PC-3 (cell line): ENCODE measurements at regions not wholly inside any gene's neighbourhood (a gene's known extent, or its start where the extent isn't known, plus 50 kb on each side); places are given as distances from the start of the nearest gene placed in this dataset.

ENCODE experiments used
- ATAC-seq: fragments of 200-7000 bp; cut with Tn5 transposase; 2 replicates; pipeline ENCODE4 v1.9.1; 2020; ENCODE audit warnings: mild to moderate bottlenecking, moderate library complexity
- BruUV-seq: library from RNA; stranded (reverse); fragments of 400-500 nt; replicated peaks from 2 replicates; lab custom pipeline; 2021; lab: Mats Ljungman, UMichigan
- CTCF ChIA-PET: fragments of 300-600 bp; sonication (Branson Sonifier 250); formaldehyde crosslinking; loops from one replicate; lab custom pipeline; 2022; ENCODE audit warnings: antibody characterized with exemption; lab: Charles Lee
- POLR2A ChIA-PET: fragments of 300-600 bp; sonication (Branson Sonifier 250); formaldehyde crosslinking; loops from one replicate; lab custom pipeline; 2022; ENCODE audit warnings: antibody characterized with exemption; ENCODE audit not compliant: unreplicated experiment; lab: Charles Lee
- DNase-seq: peaks from one replicate; pipeline ENCODE4 v3.0.0-alpha.2; 2015
- H2AFZ ChIP-seq: fragments of 300-600 bp; sonication (generic); 2 replicates; pipeline ENCODE4 v1.6.0; 2016; ENCODE audit warnings: antibody characterized with exemption, low read length
- H3F3A ChIP-seq: fragments of 300-600 bp; sonication (generic); one replicate; pipeline ENCODE4 v1.6.0; 2017; ENCODE audit warnings: antibody characterized with exemption, low read length, control low read depth, mild to moderate bottlenecking; ENCODE audit not compliant: unreplicated experiment
- H3K27ac ChIP-seq: fragments of 300-600 bp; sonication (generic); 2 replicates; pipeline ENCODE4 v1.5.1; 2016; ENCODE audit warnings: mild to moderate bottlenecking, low read length
- H3K27me3 ChIP-seq: fragments of 300-600 bp; sonication (generic); 2 replicates; pipeline ENCODE4 v1.6.1; 2016; ENCODE audit warnings: low read length, mixed read lengths
- H3K36me3 ChIP-seq: fragments of 300-600 bp; sonication (generic); 2 replicates; pipeline ENCODE4 v1.6.1; 2016; ENCODE audit warnings: low read depth, mixed run types, low read length, mixed read lengths
- H3K4me1 ChIP-seq: fragments of 300-600 bp; sonication (generic); 2 replicates; pipeline ENCODE4 v1.5.1; 2016; ENCODE audit warnings: low read length; ENCODE audit not compliant: insufficient read depth
- H3K4me2 ChIP-seq: fragments of 300-600 bp; sonication (generic); 2 replicates; pipeline ENCODE4 v1.6.0; 2016; ENCODE audit warnings: low read length
- H3K4me3 ChIP-seq: fragments of 300-600 bp; sonication (generic); 2 replicates; pipeline ENCODE4 v1.5.1; 2016; ENCODE audit warnings: mild to moderate bottlenecking, low read length, mixed read lengths
- H3K79me2 ChIP-seq: fragments of 300-600 bp; sonication (generic); 2 replicates; pipeline ENCODE4 v1.6.1; 2017; ENCODE audit warnings: low read length, mixed read lengths
- H3K9ac ChIP-seq: fragments of 300-600 bp; sonication (generic); 2 replicates; pipeline ENCODE4 v1.6.0; 2016; ENCODE audit warnings: mild to moderate bottlenecking, low read length
- H3K9me2 ChIP-seq: fragments of 300-600 bp; sonication (generic); replicated peaks from 2 replicates; pipeline ENCODE4 v1.6.1; 2016; ENCODE audit warnings: mixed run types, low read length, mixed read lengths
- H3K9me3 ChIP-seq: fragments of 300-600 bp; sonication (generic); 2 replicates; pipeline ENCODE4 v1.6.1; 2016; ENCODE audit warnings: low read length, mixed read lengths
- H4K20me1 ChIP-seq: fragments of 300-600 bp; sonication (generic); 2 replicates; pipeline ENCODE4 v1.6.1; 2016; ENCODE audit warnings: low read length, mixed read lengths
- CTCF ChIP-seq: fragments of 300-600 bp; sonication (generic); conservative IDR thresholded peaks from 2 replicates; pipeline ENCODE4 v1.5.1; 2017; ENCODE audit warnings: antibody characterized with exemption, low read depth, mild to moderate bottlenecking, low read length
- EZH2 ChIP-seq: fragments of 300-600 bp; sonication (generic); IDR thresholded peaks from one replicate; pipeline ENCODE4 v1.6.1; 2017; ENCODE audit warnings: antibody characterized with exemption, mild to moderate bottlenecking, low read length; ENCODE audit not compliant: unreplicated experiment
- EZH2phosphoT487 ChIP-seq: fragments of 300-600 bp; sonication (generic); IDR thresholded peaks from 2 replicates; pipeline ENCODE4 v1.6.1; 2018; ENCODE audit warnings: mild to moderate bottlenecking, antibody characterized with exemption, low read length, borderline replicate concordance
- intact Hi-C: fragments of 100-400 bp; cut with micrococcal nuclease; formaldehyde crosslinking; loops from 2 replicates; pipeline ENCODE4 v1.9.0; 2023

DNA sequence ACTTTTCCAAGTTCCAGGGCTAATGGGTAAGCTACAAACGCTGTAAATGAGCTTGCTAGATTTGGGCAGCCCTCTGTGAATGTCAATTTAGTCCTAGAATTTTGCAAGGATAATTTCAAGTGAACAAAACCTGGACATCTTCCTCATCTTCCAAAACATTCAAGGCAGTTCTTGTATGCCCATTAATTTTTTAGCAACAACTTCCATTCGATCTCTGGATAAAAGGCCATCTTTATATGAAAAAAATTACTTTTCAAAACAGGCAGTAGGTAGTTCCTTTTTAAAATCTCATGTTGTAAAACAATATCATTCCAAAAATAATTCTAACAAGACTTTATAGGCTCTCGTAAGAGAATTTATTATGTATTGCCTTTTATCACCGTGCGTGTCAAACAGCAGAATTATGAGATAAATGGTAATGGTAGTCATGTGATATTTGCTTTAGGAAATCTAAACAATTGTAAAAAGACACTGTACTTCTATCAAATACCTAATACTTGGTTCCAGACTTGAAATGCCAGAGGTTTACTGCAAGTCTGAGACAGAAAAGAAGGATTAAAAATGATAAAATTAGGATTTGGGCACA is 143.7 kb upstream of the NRP1 start:
- Histone ChIP-seq H3K36me3 (no peaks in the 10 kb centered on the region), H4K20me1 (no peaks in the 10 kb centered on the region), H3K79me2 (no peaks in the 10 kb centered on the region), H3K27ac (no peak overlapping the region), H2AFZ (no peak overlapping the region), H3K27me3 (no peaks in the 10 kb centered on the region), H3K9ac (no peak overlapping the region), H3K4me1 (0 out of 2 replicates have a peak, but pooled peaks cover 8% of the 10 kb centered on the region), H3K4me2 (no peak overlapping the region), H3K9me2 (peaks cover 8% of the 10 kb centered on the region; the same call in 1 of the 2 replicates), H3K9me3 (no peaks in the 10 kb centered on the region), H3F3A (no peaks in the 10 kb centered on the region), H3K4me3 (no peak overlapping the region)
- ChIA-PET POLR2A (interaction anchor here (0.6 kb wide), 1 partner anchor 285 kb away, joined by 3 read pairs; no protein-coding TSS in a partner anchor), CTCF (no interaction called here)
- ATAC-seq: peak; percentile 75
- TF ChIP-seq CTCF: no peak
- no peak for TF ChIP-seq EZH2phosphoT487
- no peak for TF ChIP-seq EZH2
- BruUV-seq: no TSS peak
- intact Hi-C loops: loop anchor here (1.0 to 5.0 kb wide), 2 partner anchors 126 to 142 kb away; no protein-coding TSS in a partner anchor
- no peak for DNase-seq

DNA sequence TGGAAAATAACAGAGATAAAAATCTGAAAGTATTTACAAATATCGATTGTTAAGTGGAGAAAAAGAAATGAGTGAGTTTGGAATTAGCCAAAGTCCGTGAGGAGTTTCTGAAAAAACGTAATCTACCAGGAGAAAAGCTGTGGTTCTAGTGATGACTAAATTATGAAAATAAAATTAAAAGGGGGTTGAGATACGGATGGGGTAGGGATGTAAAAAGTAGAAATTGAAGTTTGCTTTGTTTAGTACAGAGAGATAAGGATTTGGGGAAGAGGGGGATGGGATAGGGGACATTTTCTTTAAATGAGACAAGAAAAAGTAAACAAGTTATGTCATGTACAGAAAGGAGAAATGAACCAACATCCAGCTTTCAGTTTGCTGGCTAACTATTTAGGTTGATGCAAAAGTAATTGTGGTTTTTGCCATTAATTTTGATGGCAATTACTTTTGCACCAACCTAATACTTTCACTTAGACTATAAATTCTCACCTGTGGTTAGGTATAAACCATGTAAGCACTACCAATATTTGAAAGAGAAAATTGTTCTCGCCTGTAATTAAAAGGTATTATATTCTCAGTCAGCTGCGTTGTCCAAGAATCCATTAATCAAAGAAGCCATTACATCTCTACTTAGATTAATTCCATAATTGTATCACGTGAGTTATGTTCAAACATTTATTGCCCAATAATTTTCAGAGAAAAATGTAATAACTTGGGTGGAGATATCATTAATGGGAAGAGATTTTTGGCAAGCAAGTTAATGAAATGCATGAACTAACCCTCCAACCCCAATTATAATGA is 143.0 kb upstream of the NRP1 start:
- Histone ChIP-seq H3K27me3 (no peaks in the 10 kb centered on the region), H3K9ac (no peak overlapping the region), H3F3A (no peaks in the 10 kb centered on the region), H3K4me1 (0 out of 2 replicates have a peak, but pooled peaks cover 8% of the 10 kb centered on the region), H4K20me1 (no peaks in the 10 kb centered on the region), H3K4me2 (no peak overlapping the region), H3K9me2 (peaks cover 8% of the 10 kb centered on the region; the same call in 1 of the 2 replicates), H3K27ac (no peak overlapping the region), H2AFZ (peak overlapping the region; percentile 4; the same call in 1 of the 2 replicates), H3K36me3 (no peaks in the 10 kb centered on the region), H3K9me3 (no peaks in the 10 kb centered on the region), H3K79me2 (no peaks in the 10 kb centered on the region), H3K4me3 (no peak overlapping the region)
- TF ChIP-seq CTCF: no peak
- TF ChIP-seq EZH2phosphoT487: no peak
- no peak for TF ChIP-seq EZH2
- BruUV-seq: no TSS peak
- no peak for DNase-seq
- CTCF ChIA-PET: interaction anchor here (0.6 kb wide), 1 partner anchor 14 kb away, joined by 18 read pairs; no protein-coding TSS in a partner anchor
- no peak for ATAC-seq
- intact Hi-C loops: loop anchor here (1.0 to 5.0 kb wide), 2 partner anchors 125 to 141 kb away; no protein-coding TSS in a partner anchor
- POLR2A ChIA-PET: interaction anchor here (0.6 kb wide), 1 partner anchor 284 kb away, joined by 3 read pairs; no protein-coding TSS in a partner anchor
